Keratinocyte (primary cell): ENCODE measurements at regions not wholly inside any gene's neighbourhood (a gene's known extent, or its start where the extent isn't known, plus 50 kb on each side); places are given as distances from the start of the nearest gene placed in this dataset.

Experiments used
- EZH2 ChIP-seq: IDR thresholded peaks from one replicate; pipeline ENCODE4 v1.6.1; 2012; ENCODE audit warnings: inconsistent platforms, mild to moderate bottlenecking, low read length, moderate library complexity
- TF ChIP-seq, protein P1 (sequence below), 3 experiments: IDR thresholded peaks in 1 of 3; conservative IDR thresholded peaks in 1 of 3; optimal IDR thresholded peaks in 1 of 3; 2 replicates in 2 of 3; 3 replicates in 1 of 3; pipeline versions ENCODE3 to v1.5.1; 2011; ENCODE audit warnings: low read length in 3 of 3, mild to moderate bottlenecking in 3 of 3, moderate library complexity in 2 of 3, control low read depth in 1 of 3, inconsistent platforms in 1 of 3; ENCODE audit not compliant: insufficient read depth in 2 of 3; ENCODE audit errors: extremely low read depth in 1 of 3

DNA sequence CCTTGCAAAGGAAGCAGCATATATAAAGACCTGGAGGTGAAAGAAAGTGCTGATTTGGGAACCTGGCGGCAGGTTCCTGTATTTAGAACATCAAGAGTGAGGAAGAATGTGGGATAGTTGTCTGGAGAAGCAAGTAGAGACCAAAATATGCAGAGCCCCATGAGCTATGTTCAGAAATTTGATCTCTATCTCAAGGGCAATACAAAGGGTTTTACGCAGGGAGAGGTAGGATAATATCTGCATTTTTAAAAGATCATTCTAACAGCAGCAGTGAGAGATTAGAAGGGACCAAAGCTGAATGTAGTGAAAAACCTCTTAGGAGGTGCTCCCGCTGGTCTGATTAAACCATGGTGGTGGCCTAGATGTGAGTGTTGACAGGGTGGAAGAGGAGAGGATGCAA lies 453.9 kb upstream of the PKN2 start:
- TF ChIP-seq, protein P1, sequence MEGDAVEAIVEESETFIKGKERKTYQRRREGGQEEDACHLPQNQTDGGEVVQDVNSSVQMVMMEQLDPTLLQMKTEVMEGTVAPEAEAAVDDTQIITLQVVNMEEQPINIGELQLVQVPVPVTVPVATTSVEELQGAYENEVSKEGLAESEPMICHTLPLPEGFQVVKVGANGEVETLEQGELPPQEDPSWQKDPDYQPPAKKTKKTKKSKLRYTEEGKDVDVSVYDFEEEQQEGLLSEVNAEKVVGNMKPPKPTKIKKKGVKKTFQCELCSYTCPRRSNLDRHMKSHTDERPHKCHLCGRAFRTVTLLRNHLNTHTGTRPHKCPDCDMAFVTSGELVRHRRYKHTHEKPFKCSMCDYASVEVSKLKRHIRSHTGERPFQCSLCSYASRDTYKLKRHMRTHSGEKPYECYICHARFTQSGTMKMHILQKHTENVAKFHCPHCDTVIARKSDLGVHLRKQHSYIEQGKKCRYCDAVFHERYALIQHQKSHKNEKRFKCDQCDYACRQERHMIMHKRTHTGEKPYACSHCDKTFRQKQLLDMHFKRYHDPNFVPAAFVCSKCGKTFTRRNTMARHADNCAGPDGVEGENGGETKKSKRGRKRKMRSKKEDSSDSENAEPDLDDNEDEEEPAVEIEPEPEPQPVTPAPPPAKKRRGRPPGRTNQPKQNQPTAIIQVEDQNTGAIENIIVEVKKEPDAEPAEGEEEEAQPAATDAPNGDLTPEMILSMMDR (optimal IDR thresholded peaks at IDR 0.05 in 1 of 3, IDR thresholded peaks at IDR 0.05 in 1 of 3, conservative IDR thresholded peaks at IDR 0.05 in 1 of 3; ENCODE audit: extremely low read depth in 1 of 3, insufficient read depth in 2 of 3, low read length in 3 of 3) = no peak
- no peak for TF ChIP-seq EZH2
